A549 (cell line): ENCODE measurements at regions not wholly inside any gene's neighbourhood (a gene's known extent, or its start where the extent isn't known, plus 50 kb on each side); places are given as distances from the start of the nearest gene placed in this dataset.

Experiments
- CHD2 ChIP-seq: fragments of 150-350 bp; IDR thresholded peaks from 2 replicates; pipeline ENCODE4 v1.6.1; 2014; ENCODE audit warnings: low read length; ENCODE audit not compliant: partially characterized antibody
- CTCF ChIP-seq: fragments of >200 bp; sonication (Bioruptor Twin); formaldehyde crosslinking; IDR thresholded peaks from 3 replicates; pipeline ENCODE4 v1.5.1; 2016
- ESRRA ChIP-seq: fragments of 150-350 bp; IDR thresholded peaks from 2 replicates; pipeline ENCODE4 v1.6.1; 2014; ENCODE audit warnings: mild to moderate bottlenecking, low read length, borderline replicate concordance
- JUN ChIP-seq, 2 experiments: fragments of >200 bp; sonication (Bioruptor Twin); formaldehyde crosslinking; IDR thresholded peaks; 2 replicates in 1 of 2; 3 replicates in 1 of 2; pipeline ENCODE4 v1.6.1; 2016 to 2017
- MAFK ChIP-seq: fragments of 450-650 bp; IDR thresholded peaks from 2 replicates; pipeline ENCODE4 v1.6.1; 2014; ENCODE audit not compliant: partially characterized antibody
- MAX ChIP-seq: IDR thresholded peaks from 2 replicates; pipeline ENCODE4 v1.6.1; 2012
- POLR2A ChIP-seq: IDR thresholded peaks from 2 replicates; pipeline ENCODE4 v1.6.1; 2012; ENCODE audit warnings: mild to moderate bottlenecking, low read length
- REST ChIP-seq: fragments of 200-600 bp; sonication (generic); IDR thresholded peaks from 2 replicates; pipeline ENCODE4 v1.6.1; 2016; ENCODE audit warnings: antibody characterized with exemption, mild to moderate bottlenecking, moderate library complexity
- RFX5 ChIP-seq: fragments of 450-650 bp; IDR thresholded peaks from 2 replicates; pipeline ENCODE4 v1.7.1; 2014; ENCODE audit warnings: antibody characterized with exemption, mild to moderate bottlenecking, moderate library complexity
- SREBF2 ChIP-seq: fragments of 450-650 bp; IDR thresholded peaks from 2 replicates; pipeline ENCODE4 v1.6.1; 2014; ENCODE audit warnings: mild to moderate bottlenecking, moderate library complexity
- ZNF302 ChIP-seq: fragments of 250-450 bp; sonication (Bioruptor Pico); IDR thresholded peaks from 2 replicates; pipeline ENCODE4 v1.9.0; 2021; ENCODE audit warnings: inconsistent platforms, mild to moderate bottlenecking, moderate library complexity

- TF ChIP-seq CTCF (no peak), ESRRA (no peak), POLR2A (no peak), ZNF302 (CRISPR knock-in tag) (no peak), MAFK (no peak), CHD2 (no peak), REST (no peak), JUN (IDR thresholded peaks at IDR 0.05) (no peak), MAX (no peak), RFX5 (no peak), SREBF2 (no peak)
Measured at GRCh38 chr4:60404027-60404426, 796.1 kb upstream of the ADGRL3 start.
